GM18909 (cell line): ENCODE measurements at regions not wholly inside any gene's neighbourhood (a gene's known extent, or its start where the extent isn't known, plus 50 kb on each side); places are given as distances from the start of the nearest gene placed in this dataset.
"Not testable (repeated sequence)": the region's sequence is repeated elsewhere in the genome, so short reads cannot be mapped to it uniquely, and the experiment has no call there.

Experiments
- ATAC-seq: cut with Tn5 transposase; IDR thresholded peaks from one replicate; pipeline ENCODE4 v1.9.1; 2021; ENCODE audit warnings: mild to moderate bottlenecking; ENCODE audit not compliant: unreplicated experiment, poor library complexity

GRCh38 chr4:72702948-72703347 is 133.9 kb upstream of the ADAMTS3 start:
- no peak for ATAC-seq

GRCh38 chr4:72701987-72702819 is 133.2 kb upstream of the ADAMTS3 start:
- peak; percentile 86 for ATAC-seq

GRCh38 chr4:72690771-72691170 is 121.8 kb upstream of the ADAMTS3 start:
- ATAC-seq = no peak

- no peak for ATAC-seq
These were observed 120.9 kb upstream of the ADAMTS3 start for GRCh38 chr4:72689923-72690322.

- not testable (repeated sequence) for ATAC-seq
These were observed 117.4 kb upstream of the ADAMTS3 start for GRCh38 chr4:72686390-72686789.

- ATAC-seq = no peak
These were observed 110.6 kb upstream of the ADAMTS3 start for GRCh38 chr4:72679666-72680065.

- ATAC-seq = no peak
These were observed 108.9 kb upstream of the ADAMTS3 start for GRCh38 chr4:72677886-72678285.

- no peak for ATAC-seq
These were observed 108.2 kb upstream of the ADAMTS3 start for GRCh38 chr4:72677265-72677664.

GRCh38 chr4:72671980-72672379 is 103.0 kb upstream of the ADAMTS3 start:
- ATAC-seq = no peak

- ATAC-seq = no peak
These were observed 101.5 kb upstream of the ADAMTS3 start for GRCh38 chr4:72670521-72670920.

GRCh38 chr4:72666910-72667309 is 97.9 kb upstream of the ADAMTS3 start:
- ATAC-seq = no peak

- ATAC-seq = no peak
These were observed 96.3 kb upstream of the ADAMTS3 start for GRCh38 chr4:72665171-72665968.

GRCh38 chr4:72663828-72664227 is 94.8 kb upstream of the ADAMTS3 start:
- ATAC-seq = no peak

GRCh38 chr4:72661830-72662229 is 92.8 kb upstream of the ADAMTS3 start:
- ATAC-seq = no peak

- no peak for ATAC-seq
These were observed 72.6 kb upstream of the ADAMTS3 start for GRCh38 chr4:72641611-72642010.

GRCh38 chr4:72636866-72637265 is 67.8 kb upstream of the ADAMTS3 start:
- not testable (repeated sequence) for ATAC-seq

- ATAC-seq = not testable (repeated sequence)
These were observed 66.9 kb upstream of the ADAMTS3 start for GRCh38 chr4:72635931-72636330.

- ATAC-seq = not testable (repeated sequence)
These were observed 63.2 kb upstream of the ADAMTS3 start for GRCh38 chr4:72632253-72632652.

- no peak for ATAC-seq
These were observed 62.3 kb upstream of the ADAMTS3 start for GRCh38 chr4:72631296-72631695.

GRCh38 chr4:72629540-72629939 is 60.5 kb upstream of the ADAMTS3 start:
- ATAC-seq = no peak

- no peak for ATAC-seq
These were observed 58.7 kb upstream of the ADAMTS3 start for GRCh38 chr4:72627723-72628122.
